ENCODE measurements at regions not wholly inside any gene's neighbourhood (a gene's known extent, or its start where the extent isn't known, plus 50 kb on each side); places are given as distances from the start of the nearest gene placed in this dataset.

DNA sequence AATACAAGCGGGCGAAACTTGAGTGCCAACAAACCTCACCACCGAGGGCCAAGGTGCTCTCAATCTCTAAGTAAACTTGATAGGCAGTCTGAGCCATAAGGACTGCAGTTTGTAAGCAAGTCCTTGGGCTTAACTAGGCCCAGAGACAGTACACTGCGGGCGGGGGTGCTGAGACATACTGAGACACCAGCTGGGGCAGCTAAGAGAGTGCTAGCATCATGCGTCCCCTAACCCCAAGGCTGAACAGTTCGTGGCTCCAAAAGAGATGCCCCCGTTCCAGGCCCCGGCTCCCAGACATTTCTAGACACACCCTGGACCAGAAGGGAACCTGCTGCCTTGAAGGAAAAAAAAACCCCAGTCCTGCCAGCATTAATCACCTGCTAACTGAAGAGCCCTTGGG, 126.8 kb upstream of the PRDX4 start:
- TF ChIP-seq, protein P1, sequence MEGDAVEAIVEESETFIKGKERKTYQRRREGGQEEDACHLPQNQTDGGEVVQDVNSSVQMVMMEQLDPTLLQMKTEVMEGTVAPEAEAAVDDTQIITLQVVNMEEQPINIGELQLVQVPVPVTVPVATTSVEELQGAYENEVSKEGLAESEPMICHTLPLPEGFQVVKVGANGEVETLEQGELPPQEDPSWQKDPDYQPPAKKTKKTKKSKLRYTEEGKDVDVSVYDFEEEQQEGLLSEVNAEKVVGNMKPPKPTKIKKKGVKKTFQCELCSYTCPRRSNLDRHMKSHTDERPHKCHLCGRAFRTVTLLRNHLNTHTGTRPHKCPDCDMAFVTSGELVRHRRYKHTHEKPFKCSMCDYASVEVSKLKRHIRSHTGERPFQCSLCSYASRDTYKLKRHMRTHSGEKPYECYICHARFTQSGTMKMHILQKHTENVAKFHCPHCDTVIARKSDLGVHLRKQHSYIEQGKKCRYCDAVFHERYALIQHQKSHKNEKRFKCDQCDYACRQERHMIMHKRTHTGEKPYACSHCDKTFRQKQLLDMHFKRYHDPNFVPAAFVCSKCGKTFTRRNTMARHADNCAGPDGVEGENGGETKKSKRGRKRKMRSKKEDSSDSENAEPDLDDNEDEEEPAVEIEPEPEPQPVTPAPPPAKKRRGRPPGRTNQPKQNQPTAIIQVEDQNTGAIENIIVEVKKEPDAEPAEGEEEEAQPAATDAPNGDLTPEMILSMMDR (conservative IDR thresholded peaks at IDR 0.05): no peak
- no peak for TF ChIP-seq EZH2 (IDR thresholded peaks at IDR 0.05; ENCODE audit: low read depth)

Measured in PC-9 (cell line).